ENCODE measurements at regions not wholly inside any gene's neighbourhood (a gene's known extent, or its start where the extent isn't known, plus 50 kb on each side); places are given as distances from the start of the nearest gene placed in this dataset.
"Not testable (repeated sequence)": the region's sequence is repeated elsewhere in the genome, so short reads cannot be mapped to it uniquely, and the experiment has no call there.

DNA sequence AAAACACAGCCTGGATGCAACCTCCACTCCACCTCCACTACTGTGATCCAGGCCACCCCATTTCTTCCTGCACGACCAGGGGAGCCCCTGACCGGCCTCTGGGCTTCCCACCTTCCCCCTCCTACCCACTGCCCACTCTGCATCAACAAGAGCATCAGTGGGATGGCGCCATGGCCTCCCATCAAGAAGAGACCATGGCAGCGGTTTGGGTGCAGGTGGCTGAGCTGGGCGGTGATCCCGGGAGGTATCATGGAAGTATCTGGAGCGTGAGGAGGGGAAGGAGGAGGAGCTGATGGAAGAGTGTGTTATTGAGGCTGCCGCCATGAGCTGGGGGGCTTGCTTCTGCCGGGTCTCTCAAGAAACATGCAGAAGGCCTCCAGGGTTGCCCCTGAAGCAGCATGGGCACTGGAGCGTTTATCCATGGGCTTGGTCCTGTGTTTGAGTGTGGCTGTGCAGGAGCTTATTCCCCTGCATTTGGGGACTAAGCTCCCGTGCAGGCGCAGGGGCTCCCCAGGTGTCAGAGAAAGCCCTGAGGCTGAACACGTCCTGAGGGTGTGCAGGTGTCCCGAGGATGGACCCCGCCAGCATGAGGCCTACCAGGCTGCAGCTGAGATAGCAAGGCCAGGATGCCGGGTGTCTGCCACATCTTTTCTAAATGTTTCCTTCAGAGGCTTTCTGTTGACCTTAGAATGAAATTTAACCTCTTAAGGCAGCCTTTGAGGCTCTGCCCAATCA, 99.2 kb upstream of the PCBD1 start:
- Histone ChIP-seq H3K27me3 (ENCODE audit: insufficient read depth, poor library complexity, severe bottlenecking) (no peaks in the 10 kb centered on the region), H3K27ac (ENCODE audit: poor library complexity, severe bottlenecking) (no peak overlapping the region), H3K9me3 (ENCODE audit: severe bottlenecking) (no peaks in the 10 kb centered on the region), H3K36me3 (ENCODE audit: low read depth) (no peaks in the 10 kb centered on the region), H3K4me1 (ENCODE audit: insufficient read depth, poor library complexity, severe bottlenecking) (no peaks in the 10 kb centered on the region), H3K4me3 (ENCODE audit: severe bottlenecking) (no peak overlapping the region)
- DNase-seq (ENCODE audit: low spot score): no peak
- ATAC-seq (ENCODE audit: low read depth): no peak
- TF ChIP-seq, protein P1, sequence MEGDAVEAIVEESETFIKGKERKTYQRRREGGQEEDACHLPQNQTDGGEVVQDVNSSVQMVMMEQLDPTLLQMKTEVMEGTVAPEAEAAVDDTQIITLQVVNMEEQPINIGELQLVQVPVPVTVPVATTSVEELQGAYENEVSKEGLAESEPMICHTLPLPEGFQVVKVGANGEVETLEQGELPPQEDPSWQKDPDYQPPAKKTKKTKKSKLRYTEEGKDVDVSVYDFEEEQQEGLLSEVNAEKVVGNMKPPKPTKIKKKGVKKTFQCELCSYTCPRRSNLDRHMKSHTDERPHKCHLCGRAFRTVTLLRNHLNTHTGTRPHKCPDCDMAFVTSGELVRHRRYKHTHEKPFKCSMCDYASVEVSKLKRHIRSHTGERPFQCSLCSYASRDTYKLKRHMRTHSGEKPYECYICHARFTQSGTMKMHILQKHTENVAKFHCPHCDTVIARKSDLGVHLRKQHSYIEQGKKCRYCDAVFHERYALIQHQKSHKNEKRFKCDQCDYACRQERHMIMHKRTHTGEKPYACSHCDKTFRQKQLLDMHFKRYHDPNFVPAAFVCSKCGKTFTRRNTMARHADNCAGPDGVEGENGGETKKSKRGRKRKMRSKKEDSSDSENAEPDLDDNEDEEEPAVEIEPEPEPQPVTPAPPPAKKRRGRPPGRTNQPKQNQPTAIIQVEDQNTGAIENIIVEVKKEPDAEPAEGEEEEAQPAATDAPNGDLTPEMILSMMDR (IDR thresholded peaks at IDR 0.05; ENCODE audit: poor library complexity, severe bottlenecking): no peak

DNA sequence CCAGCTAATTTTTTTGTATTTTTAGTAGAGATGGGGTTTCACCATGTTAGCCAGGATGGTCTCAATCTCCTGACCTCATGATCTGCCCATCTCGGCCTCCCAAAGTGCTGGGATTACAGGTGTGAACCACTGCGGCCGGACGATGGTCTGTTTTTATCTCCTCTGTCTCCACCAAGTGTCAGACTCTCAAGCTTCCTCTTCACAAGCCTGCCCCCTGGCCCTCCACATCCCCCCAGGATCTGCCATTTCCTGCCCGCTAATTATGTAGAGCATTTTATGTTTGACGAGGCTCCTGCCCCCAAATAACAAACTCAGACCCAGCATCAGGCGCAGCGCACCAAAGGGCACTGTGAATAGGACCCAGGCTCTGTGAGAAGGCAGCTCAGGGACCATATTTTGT, 101.8 kb upstream of the PCBD1 start:
- not testable (repeated sequence) for H3K4me1 ChIP-seq (ENCODE audit: insufficient read depth, poor library complexity, severe bottlenecking); H3K27ac ChIP-seq (ENCODE audit: poor library complexity, severe bottlenecking); DNase-seq (ENCODE audit: low spot score); H3K36me3 ChIP-seq (ENCODE audit: low read depth); H3K9me3 ChIP-seq (ENCODE audit: severe bottlenecking); H3K27me3 ChIP-seq (ENCODE audit: insufficient read depth, poor library complexity, severe bottlenecking); H3K4me3 ChIP-seq (ENCODE audit: severe bottlenecking); ATAC-seq (ENCODE audit: low read depth)

DNA sequence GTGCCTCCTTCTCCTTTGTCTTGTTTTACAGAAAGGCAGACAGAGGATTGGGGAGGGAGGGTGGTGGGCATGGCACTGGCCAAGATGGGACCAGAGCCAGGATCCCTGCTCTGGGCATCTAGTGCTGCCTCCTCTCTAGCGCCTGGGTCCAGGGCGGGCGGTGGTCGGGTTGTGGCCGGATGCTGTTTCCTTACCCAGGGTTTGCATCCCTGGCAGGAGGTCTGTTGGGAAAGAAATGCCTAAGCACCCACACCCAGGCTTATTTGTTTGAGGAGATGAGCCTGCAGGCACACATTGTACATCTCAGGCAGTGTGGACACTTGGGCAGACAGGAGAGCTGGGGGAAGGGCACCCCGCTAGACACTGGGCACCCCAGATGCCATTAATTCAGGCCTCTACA, 102.3 kb upstream of the PCBD1 start:
- Histone ChIP-seq H3K27me3 (ENCODE audit: insufficient read depth, poor library complexity, severe bottlenecking) (peaks cover 4% of the 10 kb centered on the region), H3K27ac (ENCODE audit: poor library complexity, severe bottlenecking) (no peak overlapping the region), H3K4me1 (ENCODE audit: insufficient read depth, poor library complexity, severe bottlenecking) (no peaks in the 10 kb centered on the region), H3K36me3 (ENCODE audit: low read depth) (no peaks in the 10 kb centered on the region), H3K9me3 (ENCODE audit: severe bottlenecking) (no peaks in the 10 kb centered on the region), H3K4me3 (ENCODE audit: severe bottlenecking) (no peak overlapping the region)
- ATAC-seq (ENCODE audit: low read depth): no peak
- DNase-seq (ENCODE audit: low spot score): no peak
- TF ChIP-seq, protein P1 (IDR thresholded peaks at IDR 0.05; ENCODE audit: poor library complexity, severe bottlenecking): no peak

DNA sequence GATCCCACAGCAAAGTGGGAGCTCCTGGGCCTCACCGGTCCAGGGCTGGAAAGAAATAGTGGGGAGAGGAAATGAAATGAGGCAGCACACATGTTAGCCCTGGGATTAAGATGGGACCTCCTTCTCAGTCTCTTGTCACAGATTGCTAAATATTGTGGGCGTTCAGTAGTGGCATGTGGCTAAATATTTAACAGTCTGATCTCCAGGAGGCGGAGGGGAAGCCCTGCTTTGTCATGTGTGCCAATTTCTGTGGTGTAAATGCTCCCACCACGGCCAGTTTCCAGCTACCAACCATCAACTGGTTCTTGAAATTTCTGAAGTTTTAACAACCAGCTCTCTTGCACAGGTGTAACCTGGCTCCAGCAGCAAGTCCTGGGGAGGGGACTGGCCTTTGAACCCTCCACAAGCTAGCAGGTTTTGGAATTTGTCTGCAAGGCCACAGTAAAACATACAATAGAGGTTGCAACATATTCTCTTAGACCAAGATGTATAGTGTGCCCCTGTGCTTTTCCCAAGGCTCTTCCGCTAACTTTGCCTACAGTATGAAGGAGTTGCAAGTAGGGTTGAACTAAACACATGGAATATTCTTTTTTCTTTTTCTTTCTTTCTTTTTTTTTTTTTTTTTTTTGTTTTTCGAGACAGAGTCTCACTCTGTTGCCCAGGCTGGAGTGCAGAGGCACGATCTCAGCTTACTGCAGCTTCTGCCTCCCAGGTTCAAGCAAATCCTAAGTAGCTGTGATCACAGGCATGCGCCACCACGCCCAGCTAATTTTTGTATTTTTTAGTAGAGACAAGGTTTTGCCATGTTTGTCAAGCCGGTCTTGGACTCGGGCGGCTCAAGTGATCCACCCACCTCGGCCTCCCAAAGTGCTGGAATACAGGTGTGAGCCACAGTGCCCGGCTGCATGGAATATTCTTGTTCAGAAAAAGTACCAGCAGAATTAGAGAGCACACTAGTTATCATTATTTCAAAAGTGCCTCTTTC, 103.1 kb upstream of the PCBD1 start:
- DNase-seq (ENCODE audit: low spot score) (no peak), ATAC-seq (ENCODE audit: low read depth) (no peak)
- Histone ChIP-seq H3K4me3 (ENCODE audit: severe bottlenecking) (no peak overlapping the region), H3K27ac (ENCODE audit: poor library complexity, severe bottlenecking) (no peak overlapping the region), H3K36me3 (ENCODE audit: low read depth) (no peaks in the 10 kb centered on the region), H3K27me3 (ENCODE audit: insufficient read depth, poor library complexity, severe bottlenecking) (peaks cover 4% of the 10 kb centered on the region), H3K9me3 (ENCODE audit: severe bottlenecking) (no peaks in the 10 kb centered on the region), H3K4me1 (ENCODE audit: insufficient read depth, poor library complexity, severe bottlenecking) (no peaks in the 10 kb centered on the region)
- TF ChIP-seq, protein P1 (IDR thresholded peaks at IDR 0.05; ENCODE audit: poor library complexity, severe bottlenecking): no peak

DNA sequence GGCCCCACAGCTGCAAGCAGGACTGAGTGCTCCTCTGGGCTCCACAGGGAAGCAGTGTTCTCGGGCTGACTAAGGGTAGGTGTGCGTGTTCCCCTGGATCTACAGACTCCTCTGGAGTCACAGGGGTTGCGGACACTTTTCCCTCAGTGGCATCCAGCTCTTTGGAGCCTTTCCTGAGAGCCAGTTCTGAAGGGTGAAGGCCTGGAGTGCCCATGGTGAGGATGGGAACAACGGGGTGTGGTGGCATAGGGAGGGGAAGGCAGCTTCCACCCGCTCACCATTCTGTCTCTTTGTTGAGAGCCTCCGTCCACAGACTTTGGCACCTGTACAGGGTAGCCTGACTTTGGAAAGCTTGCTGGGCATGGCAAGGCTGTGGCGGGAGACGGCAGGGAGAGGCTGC, 104.1 kb upstream of the PCBD1 start:
- no peak overlapping the region for H3K4me3 ChIP-seq (ENCODE audit: severe bottlenecking)
- H3K4me1 ChIP-seq (ENCODE audit: insufficient read depth, poor library complexity, severe bottlenecking): no peaks in the 10 kb centered on the region
- H3K9me3 ChIP-seq (ENCODE audit: severe bottlenecking): no peaks in the 10 kb centered on the region
- no peaks in the 10 kb centered on the region for H3K36me3 ChIP-seq (ENCODE audit: low read depth)
- H3K27me3 ChIP-seq (ENCODE audit: insufficient read depth, poor library complexity, severe bottlenecking): peaks cover 4% of the 10 kb centered on the region
- TF ChIP-seq, protein P1 (IDR thresholded peaks at IDR 0.05; ENCODE audit: poor library complexity, severe bottlenecking): no peak
- no peak overlapping the region for H3K27ac ChIP-seq (ENCODE audit: poor library complexity, severe bottlenecking)
- DNase-seq (ENCODE audit: low spot score): peak; percentile 23
- ATAC-seq (ENCODE audit: low read depth): no peak

All from RWPE2 (cell line).